Activated CD4-positive, alpha-beta T cell treated with anti-CD3 and anti-CD28 coated beads for 36 hours (primary cell): ENCODE measurements at regions not wholly inside any gene's neighbourhood (a gene's known extent, or its start where the extent isn't known, plus 50 kb on each side); places are given as distances from the start of the nearest gene placed in this dataset.

Experiments
- ATAC-seq: fragments of 200-7000 bp; cut with Tn5 transposase; one replicate; pipeline ENCODE4 v1.10.0; 2021; ENCODE audit warnings: mild to moderate bottlenecking, moderate library complexity
- CTCF ChIA-PET: fragments of 350-600 bp; sonication (Branson Sonifier 250); formaldehyde crosslinking; loops from one replicate; lab custom pipeline; 2021; ENCODE audit warnings: antibody characterized with exemption; lab: Charles Lee
- POLR2A ChIA-PET: fragments of 350-600 bp; sonication (Branson Sonifier 250); formaldehyde crosslinking; loops from one replicate; lab custom pipeline; 2021; ENCODE audit warnings: antibody characterized with exemption, inconsistent platforms; lab: Charles Lee
- DNase-seq: peaks from one replicate; pipeline ENCODE4 v3.0.0-alpha.2; 2020
- H3K27ac Mint-ChIP-seq: one replicate; pipeline ENCODE4 v1.8.0; 2021; ENCODE audit warnings: mixed read lengths
- H3K27me3 Mint-ChIP-seq: one replicate; pipeline ENCODE4 v1.8.0; 2021; ENCODE audit warnings: mixed read lengths
- H3K36me3 Mint-ChIP-seq: one replicate; pipeline ENCODE4 v1.8.0; 2021; ENCODE audit warnings: low read depth, mixed read lengths
- H3K4me1 Mint-ChIP-seq: one replicate; pipeline ENCODE4 v1.8.0; 2021; ENCODE audit warnings: mixed read lengths
- H3K4me3 Mint-ChIP-seq: one replicate; pipeline ENCODE4 v1.8.0; 2021; ENCODE audit warnings: mild to moderate bottlenecking, moderate library complexity, mixed read lengths
- H3K9me3 Mint-ChIP-seq: one replicate; pipeline ENCODE4 v1.8.0; 2021; ENCODE audit warnings: low read depth, mixed read lengths
- intact Hi-C, 2 experiments: fragments of 100-400 bp; cut with DNase I in 1 of 2; cut with micrococcal nuclease in 1 of 2; formaldehyde crosslinking; loops; one replicate each; pipeline versions ENCODE4 v1.14.2 to v1.15.1; 2022 to 2024; cut with DNase I, micrococcal nuclease

- intact Hi-C loops = no loop called here
- H3K27ac Mint-ChIP-seq = no peak overlapping the region
- ChIA-PET POLR2A (no interaction called here), CTCF (no interaction called here)
- peaks cover 18% of the 10 kb centered on the region for H3K9me3 Mint-ChIP-seq
- no peak overlapping the region for H3K4me3 Mint-ChIP-seq
- H3K36me3 Mint-ChIP-seq = no peaks in the 10 kb centered on the region
- no peaks in the 10 kb centered on the region for H3K4me1 Mint-ChIP-seq
- no peak for DNase-seq
- ATAC-seq = no peak
- H3K27me3 Mint-ChIP-seq = no peaks in the 10 kb centered on the region
These were observed 2073.2 kb downstream of the TP53TG3F start for GRCh38 chr16:35532576-35532975.

GRCh38 chr16:35533683-35534082, 2074.3 kb downstream of the TP53TG3F start:
- POLR2A ChIA-PET = no interaction called here
- no peak for DNase-seq
- intact Hi-C loops = no loop called here
- ATAC-seq = no peak
- H3K27me3 Mint-ChIP-seq = no peaks in the 10 kb centered on the region
- H3K4me1 Mint-ChIP-seq = no peaks in the 10 kb centered on the region
- H3K36me3 Mint-ChIP-seq = no peaks in the 10 kb centered on the region
- H3K27ac Mint-ChIP-seq = no peak overlapping the region
- H3K9me3 Mint-ChIP-seq = peaks cover 16% of the 10 kb centered on the region
- no peak overlapping the region for H3K4me3 Mint-ChIP-seq
- CTCF ChIA-PET = no interaction called here

- Mint-ChIP-seq H3K27ac (no peak overlapping the region), H3K36me3 (peaks cover 1% of the 10 kb centered on the region), H3K4me3 (no peak overlapping the region), H3K27me3 (no peaks in the 10 kb centered on the region), H3K9me3 (peaks cover 19% of the 10 kb centered on the region), H3K4me1 (no peaks in the 10 kb centered on the region)
- ATAC-seq = no peak
- no peak for DNase-seq
- intact Hi-C loops = no loop called here
- CTCF ChIA-PET = no interaction called here
- POLR2A ChIA-PET = no interaction called here
These were observed 2084.1 kb downstream of the TP53TG3F start for GRCh38 chr16:35543486-35543885.

- Mint-ChIP-seq H3K27me3 (no peaks in the 10 kb centered on the region), H3K27ac (no peak overlapping the region), H3K4me3 (no peak overlapping the region), H3K36me3 (peaks cover 3% of the 10 kb centered on the region), H3K9me3 (peaks cover 16% of the 10 kb centered on the region), H3K4me1 (no peaks in the 10 kb centered on the region)
- ChIA-PET POLR2A (no interaction called here), CTCF (no interaction called here)
- DNase-seq (no peak), ATAC-seq (no peak)
- intact Hi-C loops = loop anchor here in 1 of 2 experiments (5.0 kb wide), 1 partner anchor 40 kb away; no protein-coding TSS in a partner anchor
These were observed 2093.4 kb downstream of the TP53TG3F start for GRCh38 chr16:35552763-35553162.

GRCh38 chr16:35557731-35558130, 2098.3 kb downstream of the TP53TG3F start:
- no peak overlapping the region for H3K27ac Mint-ChIP-seq
- POLR2A ChIA-PET = no interaction called here
- intact Hi-C loops = no loop called here

GRCh38 chr16:35559911-35560636, 2100.7 kb downstream of the TP53TG3F start:
- POLR2A ChIA-PET = no interaction called here
- no peak for DNase-seq
- H3K27me3 Mint-ChIP-seq = no peaks in the 10 kb centered on the region

More at GRCh38 chr16:35557731-35558130, 2098.3 kb downstream of the TP53TG3F start:
- Mint-ChIP-seq H3K36me3 (peaks cover 2% of the 10 kb centered on the region), H3K4me1 (no peaks in the 10 kb centered on the region), H3K4me3 (no peak overlapping the region), H3K9me3 (peaks cover 22% of the 10 kb centered on the region), H3K27me3 (no peaks in the 10 kb centered on the region)
- CTCF ChIA-PET = interaction anchor here (0.6 kb wide), 1 partner anchor 1914 kb away, joined by 4 read pairs; no protein-coding TSS in a partner anchor
- ATAC-seq = no peak
- no peak for DNase-seq

GRCh38 chr16:35560637-35560984, 2101.2 kb downstream of the TP53TG3F start:
- DNase-seq = no peak
- no peak for ATAC-seq
- Mint-ChIP-seq H3K36me3 (no peaks in the 10 kb centered on the region), H3K27me3 (no peaks in the 10 kb centered on the region), H3K4me1 (no peaks in the 10 kb centered on the region), H3K9me3 (peaks cover 21% of the 10 kb centered on the region), H3K27ac (no peak overlapping the region), H3K4me3 (no peak overlapping the region)
- CTCF ChIA-PET = no interaction called here
- POLR2A ChIA-PET = no interaction called here
- intact Hi-C loops = loop anchor here in 1 of 2 experiments (5.0 kb wide), 1 partner anchor 58 kb away; no protein-coding TSS in a partner anchor

More at GRCh38 chr16:35559911-35560636, 2100.7 kb downstream of the TP53TG3F start:
- no peak overlapping the region for H3K27ac Mint-ChIP-seq
- no peak for ATAC-seq
- H3K9me3 Mint-ChIP-seq = peaks cover 18% of the 10 kb centered on the region
- no peak overlapping the region for H3K4me3 Mint-ChIP-seq
- CTCF ChIA-PET = no interaction called here
- H3K36me3 Mint-ChIP-seq = no peaks in the 10 kb centered on the region
- intact Hi-C loops = loop anchor here in 1 of 2 experiments (5.0 kb wide), 1 partner anchor 58 kb away; no protein-coding TSS in a partner anchor
- no peaks in the 10 kb centered on the region for H3K4me1 Mint-ChIP-seq

GRCh38 chr16:35561346-35561745, 2101.9 kb downstream of the TP53TG3F start:
- peaks cover 21% of the 10 kb centered on the region for H3K9me3 Mint-ChIP-seq
- H3K4me1 Mint-ChIP-seq = no peaks in the 10 kb centered on the region
- DNase-seq = no peak
- no peak overlapping the region for H3K4me3 Mint-ChIP-seq
- POLR2A ChIA-PET = no interaction called here
- no peaks in the 10 kb centered on the region for H3K27me3 Mint-ChIP-seq
- H3K36me3 Mint-ChIP-seq = no peaks in the 10 kb centered on the region
- no peak overlapping the region for H3K27ac Mint-ChIP-seq
- ATAC-seq = no peak
- intact Hi-C loops = loop anchor here in 1 of 2 experiments (5.0 kb wide), 1 partner anchor 59 kb away; no protein-coding TSS in a partner anchor
- CTCF ChIA-PET = no interaction called here

- no peak overlapping the region for H3K4me3 Mint-ChIP-seq
- ChIA-PET POLR2A (no interaction called here), CTCF (no interaction called here)
- H3K27me3 Mint-ChIP-seq = no peaks in the 10 kb centered on the region
- DNase-seq (no peak), ATAC-seq (no peak)
- H3K9me3 Mint-ChIP-seq = peaks cover 23% of the 10 kb centered on the region
- intact Hi-C loops = loop anchor here in 1 of 2 experiments (5.0 kb wide), 1 partner anchor 60 kb away; no protein-coding TSS in a partner anchor
- H3K4me1 Mint-ChIP-seq = no peaks in the 10 kb centered on the region
- H3K27ac Mint-ChIP-seq = no peak overlapping the region
- no peaks in the 10 kb centered on the region for H3K36me3 Mint-ChIP-seq
These were observed 2103.1 kb downstream of the TP53TG3F start for GRCh38 chr16:35562471-35562870.

GRCh38 chr16:35562919-35563318, 2103.5 kb downstream of the TP53TG3F start:
- Mint-ChIP-seq H3K27me3 (no peaks in the 10 kb centered on the region), H3K4me1 (no peaks in the 10 kb centered on the region), H3K9me3 (peaks cover 23% of the 10 kb centered on the region), H3K27ac (no peak overlapping the region), H3K4me3 (no peak overlapping the region), H3K36me3 (no peaks in the 10 kb centered on the region)
- DNase-seq = no peak
- intact Hi-C loops = loop anchor here in 1 of 2 experiments (5.0 kb wide), 1 partner anchor 61 kb away; no protein-coding TSS in a partner anchor
- ChIA-PET POLR2A (no interaction called here), CTCF (no interaction called here)
- ATAC-seq = no peak

GRCh38 chr16:35564148-35564547, 2104.7 kb downstream of the TP53TG3F start:
- CTCF ChIA-PET = no interaction called here
- no peaks in the 10 kb centered on the region for H3K4me1 Mint-ChIP-seq
- H3K36me3 Mint-ChIP-seq = no peaks in the 10 kb centered on the region
- no peaks in the 10 kb centered on the region for H3K27me3 Mint-ChIP-seq
- H3K9me3 Mint-ChIP-seq = peaks cover 16% of the 10 kb centered on the region
- no peak overlapping the region for H3K27ac Mint-ChIP-seq
- H3K4me3 Mint-ChIP-seq = no peak overlapping the region
- intact Hi-C loops = loop anchor here in 1 of 2 experiments (5.0 kb wide), 1 partner anchor 62 kb away; no protein-coding TSS in a partner anchor
- POLR2A ChIA-PET = no interaction called here
- no peak for ATAC-seq
- no peak for DNase-seq

GRCh38 chr16:35564889-35565288, 2105.5 kb downstream of the TP53TG3F start:
- Mint-ChIP-seq H3K4me1 (no peaks in the 10 kb centered on the region), H3K27me3 (no peaks in the 10 kb centered on the region), H3K9me3 (peaks cover 17% of the 10 kb centered on the region), H3K27ac (no peak overlapping the region), H3K4me3 (no peak overlapping the region), H3K36me3 (no peaks in the 10 kb centered on the region)
- ATAC-seq = no peak
- intact Hi-C loops = loop anchor here in 1 of 2 experiments (5.0 kb wide), 1 partner anchor 63 kb away; no protein-coding TSS in a partner anchor
- ChIA-PET POLR2A (no interaction called here), CTCF (no interaction called here)
- DNase-seq = no peak
